ENCODE measurements at regions not wholly inside any gene's neighbourhood (a gene's known extent, or its start where the extent isn't known, plus 50 kb on each side); places are given as distances from the start of the nearest gene placed in this dataset.

DNA sequence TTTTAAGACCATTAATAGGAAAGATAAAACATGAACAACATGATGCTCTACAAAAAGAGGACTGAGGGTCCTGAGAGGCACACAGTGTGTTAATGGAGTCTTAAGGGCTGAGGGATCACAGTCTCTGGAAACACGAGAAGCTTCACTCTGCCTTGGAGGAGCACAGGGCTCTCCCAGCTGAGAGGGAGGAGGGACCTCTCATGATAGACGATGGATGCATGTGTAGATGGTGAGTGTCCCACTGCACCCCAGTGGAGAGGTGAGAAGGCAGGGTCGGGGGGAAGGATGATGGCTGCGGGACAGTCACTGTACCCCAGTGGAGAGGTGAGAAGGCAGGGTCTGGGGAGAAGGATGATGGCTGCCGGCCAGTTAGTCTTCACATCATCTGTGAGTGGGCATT is 613.4 kb downstream of the IRX1 start:
- TF ChIP-seq GATA3 (IDR thresholded peaks at IDR 0.05; ENCODE audit: low read depth, low read length) (no peak), GATA2 (IDR thresholded peaks at IDR 0.05; ENCODE audit: low read depth, low read length) (no peak)

DNA sequence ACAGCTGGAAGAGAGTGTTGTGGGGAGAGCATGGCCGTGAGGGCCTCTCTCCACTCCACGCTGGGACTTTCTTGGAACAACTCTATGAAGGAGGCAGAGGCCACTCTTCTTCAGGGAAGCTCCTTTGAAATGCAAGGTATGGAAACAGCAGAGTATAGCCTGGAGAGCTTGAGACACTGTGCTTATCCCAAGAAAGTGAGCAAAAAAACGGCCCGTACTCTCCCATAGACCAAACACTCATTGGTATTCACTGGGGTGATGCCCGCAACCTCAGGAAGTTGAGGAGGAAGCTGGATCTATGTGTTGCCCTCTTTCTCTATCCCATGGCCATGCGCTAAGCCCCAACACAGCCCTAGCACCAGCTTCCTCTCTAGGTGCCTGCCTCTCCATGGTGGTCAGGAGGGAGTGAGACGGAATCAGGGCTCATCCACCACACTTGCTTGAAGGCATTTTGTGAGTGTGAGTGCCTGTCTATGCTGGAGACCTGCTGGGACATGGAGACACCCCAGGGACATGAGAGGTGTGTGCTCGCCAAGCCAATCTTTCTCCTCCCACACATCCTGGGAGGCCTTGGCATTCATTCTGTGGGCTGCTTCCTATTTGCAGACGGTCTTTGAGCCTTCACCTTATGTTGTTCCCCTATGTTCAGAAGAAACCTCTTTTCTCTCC is 616.6 kb downstream of the IRX1 start:
- TF ChIP-seq GATA3 (IDR thresholded peaks at IDR 0.05; ENCODE audit: low read depth, low read length) = no peak
- TF ChIP-seq GATA2 (IDR thresholded peaks at IDR 0.05; ENCODE audit: low read depth, low read length) = no peak

DNA sequence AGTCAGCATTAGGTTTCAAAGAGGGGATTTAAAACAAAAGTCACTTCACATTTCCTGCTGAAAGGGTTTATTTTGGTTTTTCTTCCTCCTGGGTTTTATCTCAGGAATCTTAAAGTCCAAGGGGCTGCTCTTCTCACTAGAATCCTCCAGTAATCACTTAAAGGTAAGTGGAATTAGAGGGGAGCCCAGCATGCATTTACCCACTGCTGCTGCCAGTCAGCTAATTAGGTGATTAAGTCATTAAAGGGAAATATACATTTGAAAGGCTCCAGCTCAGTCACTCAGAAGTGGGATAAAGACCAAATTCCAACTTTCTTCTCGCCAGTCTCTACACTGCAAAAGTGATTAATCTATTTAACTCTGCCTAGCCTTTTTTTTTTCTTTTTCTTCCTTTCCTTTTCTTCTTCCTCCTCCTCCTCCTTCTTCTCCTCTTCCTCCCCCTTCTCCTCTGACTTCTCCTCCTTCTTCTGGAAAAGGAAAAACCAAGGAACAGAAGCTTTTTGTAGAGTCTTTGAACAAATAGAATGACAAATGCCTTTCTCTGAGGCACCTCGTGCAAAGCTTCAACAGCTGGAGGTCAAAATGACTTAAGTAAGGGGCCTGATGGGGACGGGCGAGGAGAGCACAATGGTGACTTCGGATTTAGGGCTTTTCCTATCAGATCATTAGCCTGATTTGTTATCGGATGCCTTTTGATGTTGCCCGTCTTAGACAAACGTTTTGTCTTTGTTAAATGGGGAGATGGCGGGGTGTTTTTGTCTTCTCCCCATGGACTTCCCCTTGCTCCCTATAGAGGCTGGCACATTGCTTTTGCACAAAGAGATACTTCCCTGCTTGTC is 617.6 kb downstream of the IRX1 start:
- TF ChIP-seq GATA2 (IDR thresholded peaks at IDR 0.05; ENCODE audit: low read depth, low read length) = no peak
- no peak for TF ChIP-seq GATA3 (IDR thresholded peaks at IDR 0.05; ENCODE audit: low read depth, low read length)

DNA sequence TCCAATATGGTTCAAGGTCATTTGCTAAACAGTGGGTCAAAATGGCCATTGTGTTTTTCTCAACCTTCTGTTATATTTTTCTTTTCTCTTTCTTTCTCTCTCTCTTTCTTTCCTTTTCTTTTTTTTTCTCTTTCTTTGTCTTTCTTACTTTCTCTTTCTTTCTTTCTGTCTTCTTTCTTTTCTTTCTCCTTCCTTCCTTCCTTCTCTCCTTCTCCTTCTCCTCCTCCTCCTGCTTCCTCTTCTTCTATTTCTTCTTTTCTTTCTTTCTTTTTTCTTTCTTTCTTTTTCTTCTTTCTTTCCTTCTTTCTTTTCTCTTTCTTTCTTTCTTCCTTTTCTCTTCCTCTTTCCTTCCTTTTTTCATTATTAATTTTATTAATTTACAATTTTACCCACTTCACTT is 619.5 kb downstream of the IRX1 start:
- TF ChIP-seq GATA3 (IDR thresholded peaks at IDR 0.05; ENCODE audit: low read depth, low read length) (no peak), GATA2 (IDR thresholded peaks at IDR 0.05; ENCODE audit: low read depth, low read length) (no peak)

DNA sequence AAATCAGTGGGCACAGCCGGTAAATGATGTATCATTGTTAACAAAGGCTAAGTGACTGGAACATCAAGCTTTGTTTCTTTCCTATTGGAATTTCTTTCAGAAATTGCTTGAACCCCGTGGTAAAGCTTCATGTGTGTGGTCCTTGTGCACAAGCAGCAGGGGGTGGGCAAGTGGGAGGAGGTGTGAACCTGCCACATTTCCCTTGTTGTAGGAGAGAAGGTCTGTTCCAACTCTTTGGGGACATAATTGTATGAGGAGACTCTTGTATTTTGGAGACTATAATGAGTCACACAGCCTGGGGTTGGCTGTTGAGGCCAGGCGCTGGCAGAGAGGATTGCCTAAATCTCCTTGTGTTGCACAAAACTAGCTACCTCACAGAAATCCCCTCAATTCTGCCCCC is 620.5 kb downstream of the IRX1 start:
- TF ChIP-seq GATA3 (IDR thresholded peaks at IDR 0.05; ENCODE audit: low read depth, low read length) (no peak), GATA2 (IDR thresholded peaks at IDR 0.05; ENCODE audit: low read depth, low read length) (no peak)

DNA sequence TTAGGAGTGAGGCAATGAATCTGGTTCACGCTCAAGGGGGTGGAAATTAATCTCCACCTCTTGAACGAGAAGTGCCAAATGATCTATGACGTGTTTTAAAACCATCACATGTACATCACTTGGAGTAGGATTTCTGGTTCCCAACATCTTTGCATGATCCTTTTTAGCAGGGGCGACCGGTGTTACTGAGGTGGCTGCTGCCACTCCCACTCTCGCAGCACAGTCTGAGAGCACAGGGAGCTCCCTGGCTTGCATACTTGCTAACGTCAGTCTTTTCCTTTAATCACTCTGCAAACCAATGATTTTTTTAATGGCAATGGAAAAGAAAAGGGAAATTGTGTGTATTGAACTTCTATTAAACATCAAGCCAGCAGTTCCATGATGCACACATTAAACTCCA is 624.4 kb downstream of the IRX1 start:
- TF ChIP-seq GATA3 (IDR thresholded peaks at IDR 0.05; ENCODE audit: low read depth, low read length) = no peak
- no peak for TF ChIP-seq GATA2 (IDR thresholded peaks at IDR 0.05; ENCODE audit: low read depth, low read length)

DNA sequence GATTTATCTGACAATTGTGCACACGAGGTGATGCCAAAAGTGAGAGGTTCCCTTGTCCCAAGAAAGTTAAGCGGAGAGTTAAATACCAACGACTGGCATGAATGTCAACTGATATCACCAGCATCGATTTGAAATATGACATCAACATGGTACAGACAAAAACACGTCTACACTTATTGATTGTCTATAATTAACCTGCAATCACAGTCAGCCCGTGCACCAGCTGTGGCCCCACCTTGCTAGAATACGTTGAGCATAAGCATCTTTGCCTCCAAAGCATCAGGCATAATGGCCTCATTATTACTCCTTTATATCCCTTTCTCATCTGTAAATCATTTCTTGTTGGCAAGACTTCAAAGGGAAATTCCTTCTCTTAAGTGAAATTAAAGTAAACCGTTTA is 625.4 kb downstream of the IRX1 start:
- TF ChIP-seq GATA2 (IDR thresholded peaks at IDR 0.05; ENCODE audit: low read depth, low read length) (no peak), GATA3 (IDR thresholded peaks at IDR 0.05; ENCODE audit: low read depth, low read length) (no peak)

DNA sequence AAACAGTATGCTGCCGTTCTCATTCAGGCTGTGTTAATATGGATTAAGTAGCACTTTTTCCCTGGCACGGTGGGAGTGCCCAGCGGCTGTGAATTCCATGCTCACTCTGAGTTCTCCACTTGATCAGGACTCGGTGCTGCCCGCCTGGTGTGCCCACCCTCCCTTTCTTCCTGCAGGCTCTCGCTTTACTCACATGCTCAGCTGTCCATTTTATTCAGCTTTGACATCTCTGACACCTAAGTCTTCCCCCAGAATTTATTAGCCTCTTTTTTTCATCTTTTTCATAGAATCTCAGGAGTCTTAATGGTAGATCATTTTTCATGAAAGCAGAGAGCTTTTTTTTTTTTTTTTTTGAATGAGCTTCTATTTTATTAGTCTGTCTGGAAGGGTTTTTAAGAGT is 626.5 kb downstream of the IRX1 start:
- TF ChIP-seq GATA3 (IDR thresholded peaks at IDR 0.05; ENCODE audit: low read depth, low read length) (no peak), GATA2 (IDR thresholded peaks at IDR 0.05; ENCODE audit: low read depth, low read length) (no peak)

DNA sequence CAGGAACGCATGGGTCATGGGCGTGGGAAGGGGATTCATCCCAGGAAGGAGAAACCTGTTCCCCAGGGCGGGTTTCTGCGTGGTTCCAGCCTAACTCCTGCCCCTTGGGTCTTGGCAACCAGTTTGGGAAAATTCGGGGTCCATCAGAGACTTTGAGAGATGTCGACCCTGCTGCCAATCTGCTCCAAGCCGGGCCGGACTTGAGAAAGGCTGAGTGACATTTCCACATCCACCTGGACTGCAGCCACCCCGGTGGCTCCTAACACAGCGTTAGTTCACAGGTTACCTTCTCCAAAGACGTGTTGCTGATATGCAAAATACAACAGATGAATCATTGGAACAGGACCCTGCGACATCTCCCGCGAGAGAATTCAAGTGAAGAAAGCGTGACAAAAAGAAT is 627.2 kb downstream of the IRX1 start:
- TF ChIP-seq GATA2 (IDR thresholded peaks at IDR 0.05; ENCODE audit: low read depth, low read length) = no peak
- TF ChIP-seq GATA3 (IDR thresholded peaks at IDR 0.05; ENCODE audit: low read depth, low read length) = no peak

DNA sequence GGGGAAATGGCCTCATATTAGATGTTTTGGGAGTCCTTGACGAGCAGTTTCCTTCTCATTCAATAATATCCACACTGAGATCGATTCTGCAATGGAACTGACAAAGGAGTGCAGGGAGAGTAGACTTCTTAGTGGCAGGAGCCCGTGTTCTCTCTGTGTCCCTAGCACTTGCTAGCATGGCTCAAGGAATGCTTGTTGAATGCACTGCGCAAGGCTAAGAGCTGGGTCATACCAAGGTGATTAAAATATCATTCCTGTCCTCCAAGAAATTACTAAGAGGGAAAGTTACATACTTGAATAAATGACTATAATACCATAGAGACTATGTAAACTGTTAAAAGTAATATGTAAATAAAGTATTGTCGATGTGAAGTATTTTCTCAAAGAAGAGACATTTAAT is 630.1 kb downstream of the IRX1 start:
- no peak for TF ChIP-seq GATA2 (IDR thresholded peaks at IDR 0.05; ENCODE audit: low read depth, low read length)
- TF ChIP-seq GATA3 (IDR thresholded peaks at IDR 0.05; ENCODE audit: low read depth, low read length) = no peak

DNA sequence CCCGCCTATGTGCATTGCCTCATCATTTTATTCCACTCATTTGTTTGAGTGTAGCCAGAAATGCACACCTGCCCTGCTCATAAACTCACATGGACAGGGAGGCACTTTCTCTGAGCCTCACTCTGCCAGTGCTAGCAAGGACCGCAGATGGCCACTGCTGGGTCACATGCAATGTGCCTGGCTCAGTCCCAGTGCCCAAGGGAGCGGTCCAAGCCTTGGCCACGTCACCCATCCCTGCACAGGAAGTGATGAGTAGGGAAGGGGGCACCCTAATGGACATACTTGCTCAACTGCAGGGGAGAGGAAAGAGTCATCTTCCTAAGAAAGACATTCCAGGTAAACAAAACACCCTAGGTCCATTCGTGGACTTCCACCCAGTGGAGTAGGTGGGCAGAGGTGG is 630.9 kb downstream of the IRX1 start:
- no peak for TF ChIP-seq GATA2 (IDR thresholded peaks at IDR 0.05; ENCODE audit: low read depth, low read length)
- TF ChIP-seq GATA3 (IDR thresholded peaks at IDR 0.05; ENCODE audit: low read depth, low read length) = no peak

DNA sequence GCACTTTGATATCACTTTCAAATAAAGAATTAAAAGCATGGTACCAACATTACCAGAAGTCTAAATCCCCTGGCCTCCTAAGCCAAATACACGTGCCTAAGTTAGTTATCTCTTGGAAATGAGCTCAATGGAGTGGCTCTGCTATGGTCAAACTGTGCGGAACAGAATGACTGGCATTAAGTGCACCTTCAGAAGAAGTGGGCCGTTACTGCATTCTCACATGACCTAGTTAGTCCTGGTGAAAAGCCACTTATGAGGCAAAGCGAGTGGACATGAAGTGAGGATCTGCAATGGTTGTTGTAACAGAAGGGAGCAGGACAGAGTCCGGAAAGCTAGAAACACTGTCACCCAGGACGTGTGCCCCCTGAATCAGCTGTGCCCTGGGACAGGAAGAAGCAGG is 633.1 kb downstream of the IRX1 start:
- TF ChIP-seq GATA2 (IDR thresholded peaks at IDR 0.05; ENCODE audit: low read depth, low read length) (no peak), GATA3 (IDR thresholded peaks at IDR 0.05; ENCODE audit: low read depth, low read length) (no peak)

DNA sequence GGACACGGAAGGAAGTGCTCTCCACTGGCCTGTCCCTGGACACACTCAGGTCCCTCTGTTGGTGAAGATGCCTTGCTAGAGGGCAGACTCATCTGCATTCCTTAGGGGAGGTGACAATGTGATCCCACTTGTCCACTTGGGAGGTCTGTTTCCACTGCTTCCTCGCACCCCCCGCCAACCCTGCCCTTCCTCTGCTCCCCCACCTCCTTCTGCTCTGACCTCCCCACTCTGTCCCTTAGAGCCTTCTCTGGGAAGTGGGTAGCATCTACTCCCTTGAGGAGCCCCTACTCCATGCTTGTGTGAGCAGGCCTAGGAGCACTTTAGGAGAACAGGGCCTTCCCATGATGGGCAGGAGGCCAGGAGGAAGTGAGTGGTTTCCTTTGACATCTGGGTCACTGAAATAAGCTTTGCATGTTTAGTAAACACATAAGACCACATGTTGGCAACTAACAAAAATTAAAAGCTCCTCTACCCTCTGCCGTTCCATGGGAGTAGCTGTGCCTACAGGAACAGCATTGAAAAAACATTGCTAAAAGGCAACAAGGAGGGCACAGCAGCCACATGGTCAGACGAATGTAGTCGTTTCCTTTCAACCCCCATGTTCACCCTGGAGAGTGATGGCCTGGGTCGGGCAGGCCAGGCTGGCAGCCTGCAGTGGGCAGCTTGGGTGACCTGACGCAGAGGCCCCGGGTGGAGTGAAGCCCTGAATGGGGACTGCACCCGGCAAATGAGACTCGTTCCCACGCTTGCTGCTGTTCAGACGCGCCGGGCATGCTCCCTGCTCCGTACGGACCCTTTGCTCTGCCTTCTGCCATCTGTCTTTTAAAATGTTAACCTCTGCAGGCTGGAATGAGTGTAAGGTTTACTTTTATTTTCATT is 634.0 kb downstream of the IRX1 start:
- TF ChIP-seq GATA3 (IDR thresholded peaks at IDR 0.05; ENCODE audit: low read depth, low read length) = no peak
- no peak for TF ChIP-seq GATA2 (IDR thresholded peaks at IDR 0.05; ENCODE audit: low read depth, low read length)

DNA sequence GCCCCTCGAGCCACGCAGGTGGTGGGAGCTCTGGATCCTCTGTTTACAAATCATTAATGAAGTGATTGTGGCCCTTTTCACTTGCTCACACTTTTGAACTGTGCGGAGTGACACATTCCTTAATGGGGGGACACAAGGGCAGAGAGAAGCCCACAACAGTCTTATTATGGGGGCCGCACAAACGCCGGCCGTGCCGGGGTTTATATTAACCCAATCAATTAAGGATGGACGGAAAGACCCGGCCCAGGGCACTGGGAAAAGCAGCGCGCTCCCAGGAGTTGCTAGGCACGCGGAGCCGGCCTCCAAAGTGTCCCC is 634.8 kb downstream of the IRX1 start:
- TF ChIP-seq GATA3 (IDR thresholded peaks at IDR 0.05; ENCODE audit: low read depth, low read length) (no peak), GATA2 (IDR thresholded peaks at IDR 0.05; ENCODE audit: low read depth, low read length) (no peak)
